HG02642 (cell line): ENCODE measurements at regions not wholly inside any gene's neighbourhood (a gene's known extent, or its start where the extent isn't known, plus 50 kb on each side); places are given as distances from the start of the nearest gene placed in this dataset.

ENCODE experiments used
- ATAC-seq: cut with Tn5 transposase; IDR thresholded peaks from one replicate; pipeline ENCODE4 v1.9.1; 2021; ENCODE audit warnings: mild to moderate bottlenecking; ENCODE audit not compliant: unreplicated experiment, poor library complexity

GRCh38 chr1:29984862-29985605 lies 738.4 kb downstream of the MATN1 start:
- ATAC-seq = no peak

- ATAC-seq = no peak
These were observed 739.1 kb downstream of the MATN1 start for GRCh38 chr1:29984166-29984861.

GRCh38 chr1:29983321-29983720 lies 740.1 kb downstream of the MATN1 start:
- ATAC-seq = no peak

- no peak for ATAC-seq
These were observed 741.7 kb downstream of the MATN1 start for GRCh38 chr1:29981586-29982239.

GRCh38 chr1:29977550-29977949 lies 741.2 kb downstream of the PTPRU start:
- ATAC-seq = no peak

- no peak for ATAC-seq
These were observed 738.8 kb downstream of the PTPRU start for GRCh38 chr1:29975036-29975694.

GRCh38 chr1:29974316-29974724 lies 738.0 kb downstream of the PTPRU start:
- ATAC-seq = no peak

- ATAC-seq = no peak
These were observed 737.1 kb downstream of the PTPRU start for GRCh38 chr1:29973406-29973805.

GRCh38 chr1:29972421-29973053 lies 736.2 kb downstream of the PTPRU start:
- no peak for ATAC-seq

- ATAC-seq = no peak
These were observed 735.4 kb downstream of the PTPRU start for GRCh38 chr1:29971703-29972102.

- no peak for ATAC-seq
These were observed 734.5 kb downstream of the PTPRU start for GRCh38 chr1:29970747-29971325.

- no peak for ATAC-seq
These were observed 733.3 kb downstream of the PTPRU start for GRCh38 chr1:29969576-29969975.

- no peak for ATAC-seq
These were observed 730.9 kb downstream of the PTPRU start for GRCh38 chr1:29967261-29967660.

GRCh38 chr1:29966526-29967045 lies 730.3 kb downstream of the PTPRU start:
- no peak for ATAC-seq

- no peak for ATAC-seq
These were observed 728.6 kb downstream of the PTPRU start for GRCh38 chr1:29964718-29965533.

- ATAC-seq = no peak
These were observed 727.6 kb downstream of the PTPRU start for GRCh38 chr1:29963946-29964345.

GRCh38 chr1:29962831-29963247 lies 726.5 kb downstream of the PTPRU start:
- ATAC-seq = no peak

GRCh38 chr1:29962336-29962735 lies 726.0 kb downstream of the PTPRU start:
- ATAC-seq = no peak
